ENCODE measurements at regions not wholly inside any gene's neighbourhood (a gene's known extent, or its start where the extent isn't known, plus 50 kb on each side); places are given as distances from the start of the nearest gene placed in this dataset.

DNA sequence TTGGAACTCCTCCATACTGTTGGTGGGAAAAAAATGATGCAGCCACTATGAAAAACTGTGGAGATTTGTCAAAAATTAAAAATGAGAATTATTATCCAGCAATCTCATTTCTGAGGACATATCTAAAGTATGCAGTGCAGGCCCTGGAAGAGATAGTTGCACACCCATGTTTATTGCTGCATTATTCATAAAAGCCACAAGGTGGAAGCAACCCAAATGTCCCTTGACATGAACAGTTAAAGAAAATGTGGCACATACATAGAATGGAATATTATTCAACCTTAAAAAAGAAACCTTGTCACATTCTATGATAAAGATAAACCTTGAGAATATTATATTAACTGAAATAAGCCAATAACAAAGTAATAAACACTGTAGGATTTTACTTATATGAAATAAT, 80.9 kb upstream of the ARHGEF26 start:
- Mint-ChIP-seq H3K9me3 (peaks cover 0 to 3% (median 0%) of the 10 kb centered on the region in 3 donors), H3K27me3 (peaks cover 0 to 2% of the 10 kb centered on the region in 2 donors), H3K36me3 (no peaks in the 10 kb centered on the region), H3K4me1 (no peaks in the 10 kb centered on the region), H3K27ac (no peak overlapping the region), H3K4me3 (no peak overlapping the region)
- ATAC-seq (replicated peaks in 1 of 4) (no peak), DNase-seq (no peak)
- H3K27ac ChIP-seq (ENCODE audit: low read length): no peak overlapping the region
- H3K36me3 ChIP-seq (ENCODE audit: control insufficient read depth in 2 of 2, extremely low read depth in 1 of 2, insufficient read depth in 1 of 2, low read length in 1 of 2): no peaks in the 10 kb centered on the region
- H3K27me3 ChIP-seq (replicated peaks in 1 of 2; ENCODE audit: control insufficient read depth in 2 of 2, extremely low read depth in 1 of 2, insufficient read depth in 2 of 2, low read length in 1 of 2): no peaks in the 10 kb centered on the region
- ChIA-PET POLR2A (no interaction called here), CTCF (no interaction called here)
- H3K4me1 ChIP-seq (ENCODE audit: control insufficient read depth in 1 of 2, extremely low read depth in 1 of 2, insufficient read depth in 2 of 2, low read length in 2 of 2): no peaks in the 10 kb centered on the region
- no peak overlapping the region for H3K4me3 ChIP-seq (ENCODE audit: control insufficient read depth in 1 of 2, extremely low read depth in 1 of 2, low read length in 1 of 2)
- no peaks in the 10 kb centered on the region for H3K9me3 ChIP-seq

DNA sequence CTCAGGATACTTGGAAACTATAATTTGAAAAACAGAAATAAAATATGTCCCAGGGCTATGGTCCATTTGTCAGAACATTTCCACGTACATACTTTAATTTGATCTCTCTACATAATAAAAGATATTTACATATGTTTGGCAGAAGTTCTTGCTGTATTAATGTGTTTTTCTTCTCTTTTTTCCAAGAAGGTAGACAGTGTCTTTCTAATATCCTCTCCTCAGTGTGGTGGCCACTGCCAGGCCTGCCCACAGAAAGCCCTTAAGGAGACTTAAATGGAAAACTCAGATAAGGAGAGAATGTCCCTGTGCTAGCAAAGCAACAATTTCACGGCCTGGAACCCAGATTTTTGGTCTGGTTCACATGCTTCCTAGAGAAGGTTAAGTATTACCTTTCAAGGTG, 76.5 kb upstream of the ARHGEF26 start:
- Mint-ChIP-seq H3K9me3 (no peaks in the 10 kb centered on the region), H3K36me3 (no peaks in the 10 kb centered on the region), H3K27ac (no peak overlapping the region), H3K4me3 (no peak overlapping the region), H3K4me1 (no peaks in the 10 kb centered on the region), H3K27me3 (peaks cover 9 to 17% of the 10 kb centered on the region in 2 donors)
- no peak overlapping the region for H3K27ac ChIP-seq (ENCODE audit: low read length)
- H3K36me3 ChIP-seq (ENCODE audit: control insufficient read depth in 2 of 2, extremely low read depth in 1 of 2, insufficient read depth in 1 of 2, low read length in 1 of 2): no peaks in the 10 kb centered on the region
- ChIA-PET POLR2A (no interaction called here), CTCF (no interaction called here)
- no peaks in the 10 kb centered on the region for H3K9me3 ChIP-seq
- H3K4me3 ChIP-seq (ENCODE audit: control insufficient read depth in 1 of 2, extremely low read depth in 1 of 2, low read length in 1 of 2): no peak overlapping the region
- ATAC-seq (replicated peaks in 1 of 4): no peak
- WGBS (ENCODE audit: insufficient coverage): 80% methylated on average over 1 of the region's 2 CpGs
- DNase-seq: no peak
- H3K4me1 ChIP-seq (ENCODE audit: control insufficient read depth in 1 of 2, extremely low read depth in 1 of 2, insufficient read depth in 2 of 2, low read length in 2 of 2): no peaks in the 10 kb centered on the region
- H3K27me3 ChIP-seq (replicated peaks in 1 of 2; ENCODE audit: control insufficient read depth in 2 of 2, extremely low read depth in 1 of 2, insufficient read depth in 2 of 2, low read length in 1 of 2): no peaks in the 10 kb centered on the region

DNA sequence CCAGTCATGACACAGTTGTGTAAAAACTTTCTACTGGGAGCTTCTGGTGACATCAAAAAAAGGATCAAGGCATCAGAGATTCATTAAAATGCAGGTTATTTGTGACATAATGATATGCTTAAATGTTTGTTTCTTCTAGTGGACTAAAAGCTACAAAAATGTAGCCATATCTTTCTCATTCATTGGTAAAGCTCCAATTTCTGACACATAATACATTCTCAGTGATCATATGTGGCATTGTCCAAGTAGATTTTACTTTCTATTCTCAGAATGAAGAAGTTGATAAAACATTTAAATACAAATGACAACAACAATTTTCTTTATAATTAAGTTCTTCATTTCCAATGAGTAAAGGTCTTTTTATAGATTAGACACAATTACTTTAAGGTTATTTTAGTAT, 71.0 kb upstream of the ARHGEF26 start:
- no peak for ATAC-seq (replicated peaks in 1 of 4)
- peaks cover 0 to 2% (median 0%) of the 10 kb centered on the region in 3 donors for H3K9me3 Mint-ChIP-seq
- Histone ChIP-seq H3K36me3 (ENCODE audit: control insufficient read depth in 2 of 2, extremely low read depth in 1 of 2, insufficient read depth in 1 of 2, low read length in 1 of 2) (no peaks in the 10 kb centered on the region), H3K27me3 (replicated peaks in 1 of 2; ENCODE audit: control insufficient read depth in 2 of 2, extremely low read depth in 1 of 2, insufficient read depth in 2 of 2, low read length in 1 of 2) (no peaks in the 10 kb centered on the region), H3K4me1 (ENCODE audit: control insufficient read depth in 1 of 2, extremely low read depth in 1 of 2, insufficient read depth in 2 of 2, low read length in 2 of 2) (no peaks in the 10 kb centered on the region), H3K4me3 (ENCODE audit: control insufficient read depth in 1 of 2, extremely low read depth in 1 of 2, low read length in 1 of 2) (no peak overlapping the region), H3K9me3 (no peaks in the 10 kb centered on the region), H3K27ac (ENCODE audit: low read length) (no peak overlapping the region)
- POLR2A ChIA-PET: no interaction called here
- DNase-seq: no peak
- no peaks in the 10 kb centered on the region for H3K36me3 Mint-ChIP-seq
- no peak overlapping the region for H3K4me3 Mint-ChIP-seq
- no peaks in the 10 kb centered on the region for H3K4me1 Mint-ChIP-seq
- H3K27ac Mint-ChIP-seq: no peak overlapping the region
- H3K27me3 Mint-ChIP-seq: peaks cover 18 to 21% of the 10 kb centered on the region in 2 donors
- CTCF ChIA-PET: no interaction called here

DNA sequence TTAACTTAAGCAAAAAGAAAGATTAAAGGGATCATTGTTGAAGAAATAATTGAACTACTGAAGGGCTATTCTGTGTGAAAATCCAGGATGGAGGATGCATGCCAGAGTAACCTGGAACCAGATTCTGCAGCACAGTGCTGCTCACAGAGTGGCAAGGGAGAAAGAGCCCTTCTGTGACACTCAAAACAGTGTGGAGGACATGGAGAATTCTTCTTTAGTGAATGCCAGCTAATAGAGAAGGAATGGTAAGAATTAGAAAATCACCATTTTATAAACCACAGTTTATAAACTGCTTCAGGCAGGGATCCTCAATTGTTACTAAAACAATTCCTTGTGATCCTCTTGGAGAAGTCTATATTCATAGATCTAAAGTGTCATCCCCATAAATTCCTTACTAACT, 70.4 kb upstream of the ARHGEF26 start:
- Histone ChIP-seq H3K27me3 (replicated peaks in 1 of 2; ENCODE audit: control insufficient read depth in 2 of 2, extremely low read depth in 1 of 2, insufficient read depth in 2 of 2, low read length in 1 of 2) (no peaks in the 10 kb centered on the region), H3K4me1 (ENCODE audit: control insufficient read depth in 1 of 2, extremely low read depth in 1 of 2, insufficient read depth in 2 of 2, low read length in 2 of 2) (no peaks in the 10 kb centered on the region), H3K9me3 (no peaks in the 10 kb centered on the region), H3K27ac (ENCODE audit: low read length) (no peak overlapping the region), H3K4me3 (ENCODE audit: control insufficient read depth in 1 of 2, extremely low read depth in 1 of 2, low read length in 1 of 2) (no peak overlapping the region), H3K36me3 (ENCODE audit: control insufficient read depth in 2 of 2, extremely low read depth in 1 of 2, insufficient read depth in 1 of 2, low read length in 1 of 2) (no peaks in the 10 kb centered on the region)
- CTCF ChIA-PET: no interaction called here
- Mint-ChIP-seq H3K4me3 (no peak overlapping the region), H3K4me1 (no peaks in the 10 kb centered on the region), H3K27me3 (peaks cover 15 to 21% of the 10 kb centered on the region in 2 donors), H3K9me3 (peaks cover 0 to 2% (median 0%) of the 10 kb centered on the region in 3 donors), H3K27ac (no peak overlapping the region), H3K36me3 (no peaks in the 10 kb centered on the region)
- ATAC-seq (replicated peaks in 1 of 4): no peak
- DNase-seq: no peak
- POLR2A ChIA-PET: no interaction called here

DNA sequence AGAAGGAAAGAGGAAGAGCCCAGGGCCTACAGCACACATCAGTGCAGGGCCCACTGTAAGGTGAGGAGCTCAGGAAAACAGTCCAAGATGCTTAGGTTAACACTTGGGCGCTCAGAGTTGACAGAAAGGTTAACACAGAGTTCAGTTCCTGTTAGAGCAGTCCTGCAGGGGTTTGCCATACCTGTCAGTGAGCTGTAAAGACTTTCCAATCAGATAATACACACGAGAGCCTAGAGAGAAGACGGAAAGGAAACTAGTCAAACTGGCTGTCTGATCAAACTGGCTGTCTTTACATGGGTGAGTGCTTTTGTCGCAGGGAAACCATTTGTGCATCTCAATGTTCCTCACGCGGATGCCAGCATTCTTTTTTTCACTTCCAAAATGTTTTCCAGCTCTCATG, 61.4 kb upstream of the ARHGEF26 start:
- no peak for ATAC-seq (replicated peaks in 1 of 4)
- H3K36me3 ChIP-seq (ENCODE audit: control insufficient read depth in 2 of 2, extremely low read depth in 1 of 2, insufficient read depth in 1 of 2, low read length in 1 of 2): no peaks in the 10 kb centered on the region
- H3K27ac Mint-ChIP-seq: no peak overlapping the region
- peaks cover 1 to 5% of the 10 kb centered on the region in 2 donors for H3K27me3 Mint-ChIP-seq
- peaks cover 0 to 3% of the 10 kb centered on the region in 2 experiments for H3K27me3 ChIP-seq (replicated peaks in 1 of 2; ENCODE audit: control insufficient read depth in 2 of 2, extremely low read depth in 1 of 2, insufficient read depth in 2 of 2, low read length in 1 of 2)
- no peaks in the 10 kb centered on the region for H3K36me3 Mint-ChIP-seq
- 41% methylated on average over 3 of the region's 6 CpGs for WGBS (ENCODE audit: insufficient coverage)
- ChIA-PET CTCF (interaction anchor here in 1 of 2 donors (0.6 kb wide), 1 partner anchor 276 kb away, joined by 4 read pairs; no protein-coding TSS in a partner anchor), POLR2A (no interaction called here)
- no peak overlapping the region for H3K4me3 ChIP-seq (ENCODE audit: control insufficient read depth in 1 of 2, extremely low read depth in 1 of 2, low read length in 1 of 2)
- H3K4me1 ChIP-seq (ENCODE audit: control insufficient read depth in 1 of 2, extremely low read depth in 1 of 2, insufficient read depth in 2 of 2, low read length in 2 of 2): no peaks in the 10 kb centered on the region
- no peaks in the 10 kb centered on the region for H3K9me3 ChIP-seq
- no peak overlapping the region for H3K27ac ChIP-seq (ENCODE audit: low read length)
- H3K4me3 Mint-ChIP-seq: no peak overlapping the region
- no peaks in the 10 kb centered on the region for H3K4me1 Mint-ChIP-seq
- H3K9me3 Mint-ChIP-seq: no peaks in the 10 kb centered on the region
- no peak for DNase-seq

DNA sequence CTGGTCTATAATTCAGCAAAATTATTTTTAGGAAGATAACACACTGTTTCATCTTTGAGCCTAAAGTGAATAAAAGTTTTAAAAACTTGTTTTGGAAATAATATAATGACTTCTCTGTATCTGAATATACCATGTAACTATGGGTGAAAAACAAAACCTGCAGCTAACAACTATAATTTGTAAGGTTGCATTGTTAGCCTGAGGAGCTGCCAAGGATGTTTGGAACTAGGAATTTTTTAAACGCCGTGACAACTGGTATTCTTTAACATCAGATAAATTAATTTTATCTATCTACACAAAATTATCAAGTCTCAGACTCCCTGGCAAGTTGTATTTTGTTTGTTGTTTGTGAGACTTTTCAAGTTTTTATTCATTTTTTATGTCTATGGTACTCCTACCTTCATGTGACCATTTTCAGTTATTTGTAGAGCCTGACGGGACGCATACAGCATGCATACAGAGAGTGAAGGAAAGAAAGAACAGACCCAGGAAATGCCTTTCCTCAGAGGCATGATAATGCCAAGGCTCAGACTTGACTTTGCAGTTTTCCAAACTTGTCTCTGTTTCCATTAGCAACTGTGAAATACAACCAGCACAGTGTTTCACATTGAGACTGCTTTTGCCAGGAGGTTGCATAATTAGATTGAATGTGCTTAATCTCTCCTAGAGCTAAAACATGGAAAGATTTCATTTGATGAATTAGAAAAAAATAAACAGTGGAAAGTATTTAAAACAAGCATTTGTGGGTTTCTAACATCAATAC, 60.8 kb upstream of the ARHGEF26 start:
- no peaks in the 10 kb centered on the region for H3K4me1 ChIP-seq (ENCODE audit: control insufficient read depth in 1 of 2, extremely low read depth in 1 of 2, insufficient read depth in 2 of 2, low read length in 2 of 2)

DNA sequence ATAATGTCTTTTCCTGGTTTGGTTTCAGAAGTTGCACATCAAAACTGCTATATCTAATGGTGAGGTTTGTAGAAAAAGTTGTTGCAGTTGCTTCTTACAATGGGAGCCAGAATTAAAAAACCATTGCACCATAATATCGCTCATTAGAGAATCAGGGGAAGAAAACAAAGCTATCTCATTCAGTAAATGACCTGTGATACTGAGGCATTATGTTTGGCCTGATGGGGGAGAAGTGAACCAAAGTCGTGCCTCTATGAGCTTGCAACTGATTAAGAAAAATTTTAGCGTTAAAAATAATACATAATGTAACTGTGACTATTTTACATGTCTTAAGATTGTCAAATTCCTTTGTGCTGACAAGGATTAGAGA, 60.2 kb upstream of the ARHGEF26 start:
- ATAC-seq (replicated peaks in 1 of 4) (no peak), DNase-seq (no peak)
- Histone ChIP-seq H3K27ac (ENCODE audit: low read length) (no peak overlapping the region), H3K9me3 (no peaks in the 10 kb centered on the region), H3K27me3 (replicated peaks in 1 of 2; ENCODE audit: control insufficient read depth in 2 of 2, extremely low read depth in 1 of 2, insufficient read depth in 2 of 2, low read length in 1 of 2) (peaks cover 0 to 3% of the 10 kb centered on the region in 2 experiments), H3K4me3 (ENCODE audit: control insufficient read depth in 1 of 2, extremely low read depth in 1 of 2, low read length in 1 of 2) (no peak overlapping the region), H3K4me1 (ENCODE audit: control insufficient read depth in 1 of 2, extremely low read depth in 1 of 2, insufficient read depth in 2 of 2, low read length in 2 of 2) (no peaks in the 10 kb centered on the region), H3K36me3 (ENCODE audit: control insufficient read depth in 2 of 2, extremely low read depth in 1 of 2, insufficient read depth in 1 of 2, low read length in 1 of 2) (no peaks in the 10 kb centered on the region)
- peaks cover 1 to 7% of the 10 kb centered on the region in 2 donors for H3K27me3 Mint-ChIP-seq
- H3K4me3 Mint-ChIP-seq: no peak overlapping the region
- no peak overlapping the region for H3K27ac Mint-ChIP-seq
- WGBS (ENCODE audit: insufficient coverage): no CpG with 5 or more reads among the region's 3 CpGs
- no peaks in the 10 kb centered on the region for H3K4me1 Mint-ChIP-seq
- H3K9me3 Mint-ChIP-seq: no peaks in the 10 kb centered on the region
- ChIA-PET POLR2A (no interaction called here), CTCF (interaction anchor here in 1 of 2 donors (0.8 kb wide), 1 partner anchor 43 kb away, joined by 3 read pairs; no protein-coding TSS in a partner anchor)
- no peaks in the 10 kb centered on the region for H3K36me3 Mint-ChIP-seq

More for the DNA sequence above, 60.8 kb upstream of the ARHGEF26 start:
- no CpG with 5 or more reads among the region's 4 CpGs for WGBS (ENCODE audit: insufficient coverage)
- Mint-ChIP-seq H3K4me3 (no peak overlapping the region), H3K4me1 (no peaks in the 10 kb centered on the region), H3K9me3 (no peaks in the 10 kb centered on the region), H3K27ac (no peak overlapping the region), H3K27me3 (peaks cover 1 to 7% of the 10 kb centered on the region in 2 donors), H3K36me3 (no peaks in the 10 kb centered on the region)
- ATAC-seq (replicated peaks in 1 of 4) (no peak), DNase-seq (no peak)
- Histone ChIP-seq H3K27ac (ENCODE audit: low read length) (no peak overlapping the region), H3K27me3 (replicated peaks in 1 of 2; ENCODE audit: control insufficient read depth in 2 of 2, extremely low read depth in 1 of 2, insufficient read depth in 2 of 2, low read length in 1 of 2) (peaks cover 0 to 3% of the 10 kb centered on the region in 2 experiments), H3K4me3 (ENCODE audit: control insufficient read depth in 1 of 2, extremely low read depth in 1 of 2, low read length in 1 of 2) (no peak overlapping the region), H3K36me3 (ENCODE audit: control insufficient read depth in 2 of 2, extremely low read depth in 1 of 2, insufficient read depth in 1 of 2, low read length in 1 of 2) (no peaks in the 10 kb centered on the region), H3K9me3 (no peaks in the 10 kb centered on the region)
- ChIA-PET POLR2A (no interaction called here), CTCF (interaction anchor here in 1 of 2 donors (0.6 kb wide), 1 partner anchor 276 kb away, joined by 4 read pairs; no protein-coding TSS in a partner anchor)

All from T-cell (primary cell).